ENCODE measurements at regions not wholly inside any gene's neighbourhood (a gene's known extent, or its start where the extent isn't known, plus 50 kb on each side); places are given as distances from the start of the nearest gene placed in this dataset.

DNA sequence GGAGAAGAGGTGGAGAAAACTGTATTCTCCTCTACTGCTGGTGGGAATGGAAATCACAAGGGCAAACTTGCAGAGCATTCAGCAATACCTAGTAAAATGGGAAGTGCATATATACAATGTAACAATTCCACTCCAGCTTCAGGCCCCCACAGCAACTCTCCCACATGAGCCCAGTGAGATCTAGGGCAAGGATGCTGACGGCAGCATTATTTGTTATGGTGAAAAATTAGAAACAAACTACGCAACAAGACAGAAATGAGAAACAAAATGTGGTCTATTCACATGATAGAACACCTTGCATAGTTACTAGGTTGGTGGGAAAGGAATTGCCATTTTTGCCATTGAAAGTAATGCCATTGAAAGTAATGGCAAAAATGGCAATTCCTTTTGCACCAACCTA lies 98.9 kb upstream of the SRSF6 start:
- TF ChIP-seq POLR2AphosphoS5 (IDR thresholded peaks at IDR 0.05) (no peak), EZH2 (IDR thresholded peaks at IDR 0.05; ENCODE audit: borderline replicate concordance, insufficient read depth, low read length, poor library complexity, severe bottlenecking) (no peak), EP300 (conservative IDR thresholded peaks at IDR 0.05; ENCODE audit: poor library complexity, severe bottlenecking) (no peak), TAF1 (IDR thresholded peaks at IDR 0.05; ENCODE audit: low read depth) (no peak), SMC3 (conservative IDR thresholded peaks at IDR 0.05; ENCODE audit: poor library complexity) (no peak), MXI1 (conservative IDR thresholded peaks at IDR 0.05; ENCODE audit: poor library complexity, severe bottlenecking) (no peak), RAD21 (conservative IDR thresholded peaks at IDR 0.05) (no peak)
- TF ChIP-seq, protein P1, sequence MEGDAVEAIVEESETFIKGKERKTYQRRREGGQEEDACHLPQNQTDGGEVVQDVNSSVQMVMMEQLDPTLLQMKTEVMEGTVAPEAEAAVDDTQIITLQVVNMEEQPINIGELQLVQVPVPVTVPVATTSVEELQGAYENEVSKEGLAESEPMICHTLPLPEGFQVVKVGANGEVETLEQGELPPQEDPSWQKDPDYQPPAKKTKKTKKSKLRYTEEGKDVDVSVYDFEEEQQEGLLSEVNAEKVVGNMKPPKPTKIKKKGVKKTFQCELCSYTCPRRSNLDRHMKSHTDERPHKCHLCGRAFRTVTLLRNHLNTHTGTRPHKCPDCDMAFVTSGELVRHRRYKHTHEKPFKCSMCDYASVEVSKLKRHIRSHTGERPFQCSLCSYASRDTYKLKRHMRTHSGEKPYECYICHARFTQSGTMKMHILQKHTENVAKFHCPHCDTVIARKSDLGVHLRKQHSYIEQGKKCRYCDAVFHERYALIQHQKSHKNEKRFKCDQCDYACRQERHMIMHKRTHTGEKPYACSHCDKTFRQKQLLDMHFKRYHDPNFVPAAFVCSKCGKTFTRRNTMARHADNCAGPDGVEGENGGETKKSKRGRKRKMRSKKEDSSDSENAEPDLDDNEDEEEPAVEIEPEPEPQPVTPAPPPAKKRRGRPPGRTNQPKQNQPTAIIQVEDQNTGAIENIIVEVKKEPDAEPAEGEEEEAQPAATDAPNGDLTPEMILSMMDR (IDR thresholded peaks at IDR 0.05; ENCODE audit: poor library complexity, severe bottlenecking), result no peak
- TF ChIP-seq, protein P2, sequence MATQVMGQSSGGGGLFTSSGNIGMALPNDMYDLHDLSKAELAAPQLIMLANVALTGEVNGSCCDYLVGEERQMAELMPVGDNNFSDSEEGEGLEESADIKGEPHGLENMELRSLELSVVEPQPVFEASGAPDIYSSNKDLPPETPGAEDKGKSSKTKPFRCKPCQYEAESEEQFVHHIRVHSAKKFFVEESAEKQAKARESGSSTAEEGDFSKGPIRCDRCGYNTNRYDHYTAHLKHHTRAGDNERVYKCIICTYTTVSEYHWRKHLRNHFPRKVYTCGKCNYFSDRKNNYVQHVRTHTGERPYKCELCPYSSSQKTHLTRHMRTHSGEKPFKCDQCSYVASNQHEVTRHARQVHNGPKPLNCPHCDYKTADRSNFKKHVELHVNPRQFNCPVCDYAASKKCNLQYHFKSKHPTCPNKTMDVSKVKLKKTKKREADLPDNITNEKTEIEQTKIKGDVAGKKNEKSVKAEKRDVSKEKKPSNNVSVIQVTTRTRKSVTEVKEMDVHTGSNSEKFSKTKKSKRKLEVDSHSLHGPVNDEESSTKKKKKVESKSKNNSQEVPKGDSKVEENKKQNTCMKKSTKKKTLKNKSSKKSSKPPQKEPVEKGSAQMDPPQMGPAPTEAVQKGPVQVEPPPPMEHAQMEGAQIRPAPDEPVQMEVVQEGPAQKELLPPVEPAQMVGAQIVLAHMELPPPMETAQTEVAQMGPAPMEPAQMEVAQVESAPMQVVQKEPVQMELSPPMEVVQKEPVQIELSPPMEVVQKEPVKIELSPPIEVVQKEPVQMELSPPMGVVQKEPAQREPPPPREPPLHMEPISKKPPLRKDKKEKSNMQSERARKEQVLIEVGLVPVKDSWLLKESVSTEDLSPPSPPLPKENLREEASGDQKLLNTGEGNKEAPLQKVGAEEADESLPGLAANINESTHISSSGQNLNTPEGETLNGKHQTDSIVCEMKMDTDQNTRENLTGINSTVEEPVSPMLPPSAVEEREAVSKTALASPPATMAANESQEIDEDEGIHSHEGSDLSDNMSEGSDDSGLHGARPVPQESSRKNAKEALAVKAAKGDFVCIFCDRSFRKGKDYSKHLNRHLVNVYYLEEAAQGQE (IDR thresholded peaks at IDR 0.05; ENCODE audit: borderline replicate concordance), result no peak

Data from neural cell (in vitro differentiated cells).